Loucy (cell line): ENCODE measurements at regions not wholly inside any gene's neighbourhood (a gene's known extent, or its start where the extent isn't known, plus 50 kb on each side); places are given as distances from the start of the nearest gene placed in this dataset.

Experiments used
- EZH2phosphoT487 ChIP-seq: fragments of 200-600 bp; IDR thresholded peaks from 2 replicates; pipeline ENCODE4 v1.6.1; 2018; ENCODE audit warnings: antibody characterized with exemption, mild to moderate bottlenecking, moderate library complexity, borderline replicate concordance
- TF ChIP-seq, protein P1 (sequence below): fragments of 200-600 bp; sonication (generic); conservative IDR thresholded peaks from 2 replicates; pipeline ENCODE4 v1.5.1; 2014; ENCODE audit warnings: mild to moderate bottlenecking, antibody characterized with exemption, low read length

DNA sequence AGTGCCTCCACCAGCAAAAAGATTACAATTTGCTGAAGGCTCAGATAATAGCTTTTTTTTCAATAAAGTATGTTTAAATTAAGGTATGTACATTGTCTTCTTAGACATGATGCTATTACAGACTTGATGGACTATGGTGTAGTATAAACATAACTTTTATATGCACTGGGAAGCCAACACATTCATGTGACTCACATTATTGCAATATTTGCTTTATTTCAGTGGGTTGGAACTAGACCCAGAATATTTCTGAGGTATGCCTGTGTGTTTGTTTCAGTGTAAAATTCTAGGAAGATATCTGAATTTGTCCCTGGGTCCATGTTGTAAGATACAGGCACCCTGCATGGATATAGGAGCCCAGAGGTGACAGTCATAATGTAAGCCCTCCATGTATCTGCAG is 120.0 kb upstream of the BDNF start:
- TF ChIP-seq, protein P1, sequence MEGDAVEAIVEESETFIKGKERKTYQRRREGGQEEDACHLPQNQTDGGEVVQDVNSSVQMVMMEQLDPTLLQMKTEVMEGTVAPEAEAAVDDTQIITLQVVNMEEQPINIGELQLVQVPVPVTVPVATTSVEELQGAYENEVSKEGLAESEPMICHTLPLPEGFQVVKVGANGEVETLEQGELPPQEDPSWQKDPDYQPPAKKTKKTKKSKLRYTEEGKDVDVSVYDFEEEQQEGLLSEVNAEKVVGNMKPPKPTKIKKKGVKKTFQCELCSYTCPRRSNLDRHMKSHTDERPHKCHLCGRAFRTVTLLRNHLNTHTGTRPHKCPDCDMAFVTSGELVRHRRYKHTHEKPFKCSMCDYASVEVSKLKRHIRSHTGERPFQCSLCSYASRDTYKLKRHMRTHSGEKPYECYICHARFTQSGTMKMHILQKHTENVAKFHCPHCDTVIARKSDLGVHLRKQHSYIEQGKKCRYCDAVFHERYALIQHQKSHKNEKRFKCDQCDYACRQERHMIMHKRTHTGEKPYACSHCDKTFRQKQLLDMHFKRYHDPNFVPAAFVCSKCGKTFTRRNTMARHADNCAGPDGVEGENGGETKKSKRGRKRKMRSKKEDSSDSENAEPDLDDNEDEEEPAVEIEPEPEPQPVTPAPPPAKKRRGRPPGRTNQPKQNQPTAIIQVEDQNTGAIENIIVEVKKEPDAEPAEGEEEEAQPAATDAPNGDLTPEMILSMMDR = no peak
- no peak for TF ChIP-seq EZH2phosphoT487
